IMR-90 (cell line): ENCODE measurements at regions not wholly inside any gene's neighbourhood (a gene's known extent, or its start where the extent isn't known, plus 50 kb on each side); places are given as distances from the start of the nearest gene placed in this dataset.

ENCODE experiments used
- ATAC-seq: fragments of 200-7000 bp; cut with Tn5 transposase; 2 replicates; pipeline ENCODE4 v1.9.1; 2020; ENCODE audit warnings: low read depth, mild to moderate bottlenecking, moderate library complexity
- BruUV-seq: library from RNA; stranded (reverse); fragments of 400-500 nt; replicated peaks from 2 replicates; lab custom pipeline; 2021; lab: Mats Ljungman, UMichigan
- CTCF ChIA-PET: fragments of 300-600 bp; formaldehyde crosslinking; extraction: SDS; loops from one replicate; lab custom pipeline; 2021; ENCODE audit warnings: antibody characterized with exemption; lab: Yijun Ruan, JAX
- POLR2A ChIA-PET: fragments of 300-600 bp; sonication (Branson Sonifier 250); formaldehyde crosslinking; loops from one replicate; lab custom pipeline; 2022; ENCODE audit warnings: antibody characterized with exemption; ENCODE audit not compliant: unreplicated experiment; lab: Charles Lee
- DNase-seq: peaks from one replicate; pipeline ENCODE4 v3.0.0; 2013
- H2AFZ ChIP-seq: replicated peaks from 2 replicates; pipeline ENCODE3; 2013; ENCODE audit warnings: low read length, mild to moderate bottlenecking; ENCODE audit not compliant: poor library complexity
- H2AK5ac ChIP-seq: 2 replicates; pipeline ENCODE4 v1.6.1; 2013; ENCODE audit warnings: low read depth, low read length, inconsistent platforms
- H2AK9ac ChIP-seq: replicated peaks from 2 replicates; pipeline ENCODE3; 2013; ENCODE audit warnings: mild to moderate bottlenecking, low read depth, low read length, moderate library complexity; ENCODE audit not compliant: poor library complexity
- H2BK120ac ChIP-seq: 2 replicates; pipeline ENCODE4 v1.6.1; 2013; ENCODE audit warnings: low read depth, low read length, inconsistent platforms
- H2BK15ac ChIP-seq: 3 replicates; pipeline ENCODE4 v1.6.1; 2013; ENCODE audit warnings: low read depth, low read length, inconsistent platforms
- H2BK20ac ChIP-seq: 2 replicates; pipeline ENCODE4 v1.6.1; 2013; ENCODE audit warnings: low read depth, mild to moderate bottlenecking, inconsistent platforms, low read length, moderate library complexity
- H2BK5ac ChIP-seq: 2 replicates; pipeline ENCODE4 v1.6.1; 2013; ENCODE audit warnings: mild to moderate bottlenecking, low read depth, low read length, inconsistent platforms; ENCODE audit not compliant: poor library complexity, severe bottlenecking
- H3K14ac ChIP-seq: replicated peaks from 2 replicates; pipeline ENCODE4 v1.6.1; 2013; ENCODE audit warnings: low read depth, low read length, inconsistent platforms
- H3K18ac ChIP-seq: 2 replicates; pipeline ENCODE4 v1.6.1; 2013; ENCODE audit warnings: low read depth, low read length, control low read depth
- H3K23ac ChIP-seq: 2 replicates; pipeline ENCODE4 v1.6.1; 2013; ENCODE audit warnings: low read depth, low read length, inconsistent platforms
- H3K27ac ChIP-seq: 2 replicates; pipeline ENCODE4 v1.5.1; 2013; ENCODE audit warnings: mild to moderate bottlenecking, control low read depth, low read length; ENCODE audit not compliant: insufficient read depth
- H3K27me3 ChIP-seq: 2 replicates; pipeline ENCODE4 v1.6.1; 2013; ENCODE audit warnings: low read length; ENCODE audit not compliant: control insufficient read depth, insufficient read depth
- H3K36me3 ChIP-seq: 2 replicates; pipeline ENCODE4 v1.6.1; 2013; ENCODE audit warnings: low read length, mixed read lengths; ENCODE audit not compliant: control insufficient read depth, insufficient read depth
- H3K4ac ChIP-seq: 2 replicates; pipeline ENCODE4 v1.6.1; 2013; ENCODE audit warnings: low read depth, low read length, inconsistent platforms
- H3K4me1 ChIP-seq: 2 replicates; pipeline ENCODE4 v1.6.1; 2013; ENCODE audit warnings: low read length, mixed read lengths; ENCODE audit not compliant: control insufficient read depth, insufficient read depth
- H3K4me2 ChIP-seq: 2 replicates; pipeline ENCODE4 v1.6.1; 2013; ENCODE audit warnings: low read depth, mild to moderate bottlenecking, control low read depth, low read length, moderate library complexity
- H3K4me3 ChIP-seq: 2 replicates; pipeline ENCODE4 v1.5.1; 2013; ENCODE audit warnings: low read depth, mild to moderate bottlenecking, control low read depth, low read length, moderate library complexity; ENCODE audit not compliant: insufficient read depth
- H3K56ac ChIP-seq: 2 replicates; pipeline ENCODE4 v1.6.1; 2013; ENCODE audit warnings: low read length, inconsistent platforms; ENCODE audit not compliant: insufficient read depth; ENCODE audit errors: extremely low read depth
- H3K79me1 ChIP-seq, 2 experiments: 2 replicates each; pipeline ENCODE4 v1.6.1; 2013; ENCODE audit warnings: low read length in 2 of 2, inconsistent platforms in 1 of 2, low read depth in 1 of 2
- H3K9ac ChIP-seq: 2 replicates; pipeline ENCODE4 v1.6.1; 2013; ENCODE audit warnings: low read depth, low read length, control low read depth
- H3K9me1 ChIP-seq: 2 replicates; pipeline ENCODE4 v1.6.1; 2013; ENCODE audit warnings: low read length, inconsistent platforms; ENCODE audit not compliant: insufficient read depth
- H3K9me3 ChIP-seq: 2 replicates; pipeline ENCODE4 v1.6.1; 2013; ENCODE audit warnings: low read length; ENCODE audit not compliant: control insufficient read depth, insufficient read depth
- H4K20me1 ChIP-seq: 2 replicates; pipeline ENCODE4 v1.6.1; 2013; ENCODE audit warnings: low read length, inconsistent platforms; ENCODE audit not compliant: insufficient read depth
- H4K5ac ChIP-seq: 2 replicates; pipeline ENCODE4 v1.6.1; 2013; ENCODE audit warnings: mild to moderate bottlenecking, low read depth, low read length, control low read depth
- H4K8ac ChIP-seq, 2 experiments: 2 replicates each; pipeline ENCODE4 v1.6.1; 2013; ENCODE audit warnings: low read depth in 2 of 2, low read length in 2 of 2, control low read depth in 1 of 2, inconsistent platforms in 1 of 2
- H4K91ac ChIP-seq: 2 replicates; pipeline ENCODE4 v1.6.1; 2013; ENCODE audit warnings: low read depth, low read length, inconsistent platforms; ENCODE audit not compliant: insufficient read depth
- BHLHE40 ChIP-seq: fragments of 150-350 bp; IDR thresholded peaks from 2 replicates; pipeline ENCODE4 v1.6.1; 2016; ENCODE audit warnings: mild to moderate bottlenecking, low read depth, low read length
- CEBPB ChIP-seq: IDR thresholded peaks from 2 replicates; pipeline ENCODE4 v1.6.1; 2012; ENCODE audit warnings: low read depth, low read length, improper control_type of control experiment
- CHD1 ChIP-seq: IDR thresholded peaks from 2 replicates; pipeline ENCODE4 v1.6.1; 2012; ENCODE audit warnings: low read depth, low read length, improper control_type of control experiment
- CTCF ChIP-seq: conservative IDR thresholded peaks from 2 replicates; pipeline ENCODE4 v1.5.1; 2012; ENCODE audit warnings: mild to moderate bottlenecking, low read depth, low read length, improper control_type of control experiment
- ELK1 ChIP-seq: fragments of 150-350 bp; IDR thresholded peaks from 2 replicates; pipeline ENCODE4 v1.6.1; 2016; ENCODE audit warnings: low read depth, mild to moderate bottlenecking, low read length, moderate library complexity, borderline replicate concordance
- FOS ChIP-seq: fragments of 150-350 bp; IDR thresholded peaks from 2 replicates; pipeline ENCODE4 v1.6.1; 2016; ENCODE audit warnings: low read depth, low read length
- MAFK ChIP-seq: IDR thresholded peaks from 2 replicates; pipeline ENCODE4 v1.6.1; 2012; ENCODE audit warnings: low read depth, low read length, improper control_type of control experiment
- MAZ ChIP-seq: IDR thresholded peaks from 2 replicates; pipeline ENCODE4 v1.6.1; 2012; ENCODE audit warnings: low read depth, mild to moderate bottlenecking, low read length, improper control_type of control experiment, moderate library complexity, borderline replicate concordance
- MXI1 ChIP-seq: IDR thresholded peaks from 2 replicates; pipeline ENCODE4 v1.6.1; 2012; ENCODE audit warnings: low read depth, mild to moderate bottlenecking, low read length, moderate library complexity, borderline replicate concordance
- NFE2L2 ChIP-seq: fragments of 150-350 bp; IDR thresholded peaks from 2 replicates; pipeline ENCODE4 v1.6.1; 2016; ENCODE audit warnings: low read depth, mild to moderate bottlenecking, low read length
- POLR2A ChIP-seq: IDR thresholded peaks from 2 replicates; pipeline ENCODE4 v1.6.1; 2012; ENCODE audit warnings: mild to moderate bottlenecking, low read depth, low read length
- RAD21 ChIP-seq: IDR thresholded peaks from 2 replicates; pipeline ENCODE4 v1.6.1; 2012; ENCODE audit warnings: low read length, improper control_type of control experiment
- RCOR1 ChIP-seq: IDR thresholded peaks from 2 replicates; pipeline ENCODE4 v1.6.1; 2012; ENCODE audit warnings: mild to moderate bottlenecking, low read length, improper control_type of control experiment; ENCODE audit not compliant: insufficient replicate concordance
- RFX5 ChIP-seq: IDR thresholded peaks from 2 replicates; pipeline ENCODE4 v1.8.0; 2012; ENCODE audit warnings: low read depth, mild to moderate bottlenecking, low read length, moderate library complexity
- SMC3 ChIP-seq: fragments of 150-350 bp; IDR thresholded peaks from 2 replicates; pipeline ENCODE4 v1.6.1; 2016; ENCODE audit warnings: low read depth, mild to moderate bottlenecking, antibody characterized with exemption, low read length, moderate library complexity
- WGBS, 2 experiments: methylation state at CpG; one replicate each; pipeline versions ENCODE4 v1.1.5 to v1.1.7; 2013; ENCODE audit warnings: missing lambda C conversion rate in 2 of 2; ENCODE audit not compliant: insufficient read length in 1 of 2; ENCODE audit errors: extremely low coverage in 2 of 2; 5-methylcytosine and 5-hydroxymethylcytosine counted together
- dilution Hi-C: fragments of 300-500 bp; cut with HindIII; formaldehyde crosslinking; loops from one replicate; pipeline ENCODE4 v1.14.3; 2018; ENCODE audit warnings: low sequenced_read_pairs; ENCODE audit not compliant: unreplicated experiment
- in situ Hi-C: fragments of 300-500 bp; cut with MboI; formaldehyde crosslinking; loops from 3 replicates; pipeline ENCODE4 v1.14.3; 2019; ENCODE audit warnings: low sequenced_read_pairs, inconsistent platforms, mixed read lengths
- intact Hi-C: fragments of 100-400 bp; cut with micrococcal nuclease; formaldehyde crosslinking; loops from 2 replicates; pipeline ENCODE4 v1.10.0; 2022

GRCh38 chr5:54897001-54897400 is 88.4 kb downstream of the ESM1 start (continued):
- TF ChIP-seq MXI1 = no peak
- no peak for TF ChIP-seq RAD21
- TF ChIP-seq NFE2L2 = no peak
- TF ChIP-seq MAZ = no peak
- TF ChIP-seq CHD1 = no peak

GRCh38 chr5:54895816-54896341 is 89.5 kb downstream of the ESM1 start:
- H3K9ac ChIP-seq = no peak overlapping the region
- H3K27me3 ChIP-seq = peaks cover 4% of the 10 kb centered on the region; the same call in 1 of the 2 replicates
- peaks cover 2% of the 10 kb centered on the region; the same call in 1 of the 2 replicates for H3K9me1 ChIP-seq
- H3K14ac ChIP-seq = no peak overlapping the region
- peaks cover 5% of the 10 kb centered on the region; the same call in 1 of the 2 replicates for H3K4me1 ChIP-seq
- H2BK5ac ChIP-seq = no peak overlapping the region
- intact Hi-C loops (loop anchor here (1.0 to 2.0 kb wide), 2 partner anchors 379 to 653 kb away; partner anchors contain the start of gene SNX18), in situ Hi-C loops (loop anchor here (10.0 kb wide), 1 partner anchor 641 kb away; no protein-coding TSS in a partner anchor), dilution Hi-C loops (no loop called here)
- no peak overlapping the region for H4K8ac ChIP-seq
- H2AK5ac ChIP-seq = no peak overlapping the region
- POLR2A ChIA-PET = no interaction called here
- H3K4me2 ChIP-seq = peak overlapping the region; percentile 49; the same call in 1 of the 2 replicates
- CTCF ChIA-PET = interaction anchor here (0.5 to 1.2 kb wide), 7 partner anchors 12 to 648 kb away, joined by 3 to 5 read pairs (median 3); no protein-coding TSS in a partner anchor
- no peak overlapping the region for H2BK120ac ChIP-seq
- no peaks in the 10 kb centered on the region for H3K79me1 ChIP-seq
- no peaks in the 10 kb centered on the region for H3K9me3 ChIP-seq
- 0 out of 3 replicates have a peak overlapping the region, but pooled peaks have one; percentile 21 for H2BK15ac ChIP-seq
- H4K91ac ChIP-seq = no peak overlapping the region
- no peak overlapping the region for H4K5ac ChIP-seq
- no peaks in the 10 kb centered on the region for H3K36me3 ChIP-seq
- H3K27ac ChIP-seq = no peak overlapping the region
- no peak overlapping the region for H3K4me3 ChIP-seq
- H3K18ac ChIP-seq = no peak overlapping the region
- H2AFZ ChIP-seq = no peak overlapping the region
- H2BK20ac ChIP-seq = no peak overlapping the region
- H4K20me1 ChIP-seq = no peaks in the 10 kb centered on the region
- peak; percentile 92 for ATAC-seq
- H3K23ac ChIP-seq = no peak overlapping the region
- DNase-seq = peak; percentile 68
- no peak overlapping the region for H3K56ac ChIP-seq
- H2AK9ac ChIP-seq = no peak overlapping the region
- WGBS, 2 experiments = 0% methylated on average over 3 of the region's 6 CpGs; no CpG with 5 or more reads in 1 of the 2 experiments
- H3K4ac ChIP-seq = no peak overlapping the region
- BruUV-seq = no TSS peak
- TF ChIP-seq CEBPB (no peak), CTCF (peak; percentile 72), MAFK (no peak), POLR2A (no peak), MXI1 (no peak), BHLHE40 (no peak), SMC3 (peak; percentile 61), MAZ (no peak), CHD1 (no peak), RCOR1 (no peak), ELK1 (no peak), FOS (no peak), RFX5 (no peak)
